Testis (tissue), 2 donors: ENCODE measurements at regions not wholly inside any gene's neighbourhood (a gene's known extent, or its start where the extent isn't known, plus 50 kb on each side); places are given as distances from the start of the nearest gene placed in this dataset.

Experiments
- DNase-seq: peaks from one replicate; pipeline ENCODE4 v3.0.0-alpha.2; 2019
- H3K27ac ChIP-seq, 2 donors: fragments of 200-600 bp; sonication (generic); one replicate each; pipeline ENCODE4 v1.5.1; 2019
- H3K27me3 ChIP-seq: fragments of 200-600 bp; sonication (generic); one replicate; pipeline ENCODE4 v1.5.1; 2019
- H3K36me3 ChIP-seq: fragments of 200-600 bp; sonication (generic); one replicate; pipeline ENCODE4 v1.5.1; 2017; ENCODE audit warnings: low read depth; ENCODE audit errors: missing control alignments
- H3K4me1 ChIP-seq: fragments of 200-600 bp; sonication (generic); one replicate; pipeline ENCODE4 v1.5.1; 2019
- H3K4me3 ChIP-seq, 2 donors: fragments of 200-600 bp; sonication (generic); one replicate each; pipeline ENCODE4 v1.5.1; 2017 to 2019
- H3K9me3 ChIP-seq: fragments of 200-600 bp; sonication (generic); one replicate; pipeline ENCODE4 v1.5.1; 2017
- POLR2A ChIP-seq: fragments of 450-650 bp; IDR thresholded peaks from one replicate; pipeline ENCODE4 v1.6.1; 2017; ENCODE audit warnings: antibody characterized with exemption, mild to moderate bottlenecking, moderate library complexity
- WGBS, 2 donors: methylation state at CpG; one replicate each; pipeline ENCODE4 v1.1.5; 2018; 5-methylcytosine and 5-hydroxymethylcytosine counted together
- intact Hi-C: fragments of 100-400 bp; cut with DNase I; formaldehyde crosslinking; loops from one replicate; pipeline ENCODE4 v1.15.1; 2023; ENCODE audit warnings: low total_unique reads
- TF ChIP-seq, protein P1 (sequence below), 3 experiments: fragments of 450-650 bp in 2 of 3; fragments of 200-600 bp in 1 of 3; sonication (generic) in 1 of 3; IDR thresholded peaks; one replicate each; pipeline ENCODE4 v1.5.1; 2016 to 2019; ENCODE audit warnings: antibody characterized with exemption in 3 of 3, mild to moderate bottlenecking in 2 of 3, moderate library complexity in 1 of 3

DNA sequence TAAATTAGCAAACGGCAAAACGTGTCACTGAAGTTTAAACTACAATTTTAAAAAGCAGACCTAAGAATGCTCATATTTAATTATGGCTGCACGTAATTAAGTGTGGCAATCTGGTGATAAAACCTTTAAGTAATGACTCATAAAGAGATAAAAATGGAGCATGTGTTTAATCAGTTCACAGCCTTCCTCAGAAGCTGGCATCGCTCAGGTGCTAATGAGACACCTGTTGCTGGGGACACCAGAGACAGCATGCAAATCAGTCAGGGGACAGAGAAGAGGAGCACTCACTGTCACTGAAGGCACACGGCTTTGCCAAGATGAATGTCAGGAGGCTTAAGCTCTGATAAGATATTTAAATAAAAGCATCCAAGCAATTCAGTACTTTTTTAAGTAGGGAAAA is 840.3 kb downstream of the GALC start:
- Histone ChIP-seq H3K36me3 (no peaks in the 10 kb centered on the region), H3K27ac (no peak overlapping the region), H3K4me1 (no peaks in the 10 kb centered on the region), H3K27me3 (no peaks in the 10 kb centered on the region), H3K4me3 (no peak overlapping the region), H3K9me3 (no peaks in the 10 kb centered on the region)
- TF ChIP-seq, protein P1, sequence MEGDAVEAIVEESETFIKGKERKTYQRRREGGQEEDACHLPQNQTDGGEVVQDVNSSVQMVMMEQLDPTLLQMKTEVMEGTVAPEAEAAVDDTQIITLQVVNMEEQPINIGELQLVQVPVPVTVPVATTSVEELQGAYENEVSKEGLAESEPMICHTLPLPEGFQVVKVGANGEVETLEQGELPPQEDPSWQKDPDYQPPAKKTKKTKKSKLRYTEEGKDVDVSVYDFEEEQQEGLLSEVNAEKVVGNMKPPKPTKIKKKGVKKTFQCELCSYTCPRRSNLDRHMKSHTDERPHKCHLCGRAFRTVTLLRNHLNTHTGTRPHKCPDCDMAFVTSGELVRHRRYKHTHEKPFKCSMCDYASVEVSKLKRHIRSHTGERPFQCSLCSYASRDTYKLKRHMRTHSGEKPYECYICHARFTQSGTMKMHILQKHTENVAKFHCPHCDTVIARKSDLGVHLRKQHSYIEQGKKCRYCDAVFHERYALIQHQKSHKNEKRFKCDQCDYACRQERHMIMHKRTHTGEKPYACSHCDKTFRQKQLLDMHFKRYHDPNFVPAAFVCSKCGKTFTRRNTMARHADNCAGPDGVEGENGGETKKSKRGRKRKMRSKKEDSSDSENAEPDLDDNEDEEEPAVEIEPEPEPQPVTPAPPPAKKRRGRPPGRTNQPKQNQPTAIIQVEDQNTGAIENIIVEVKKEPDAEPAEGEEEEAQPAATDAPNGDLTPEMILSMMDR (IDR thresholded peaks at IDR 0.05) = no peak
- no peak for TF ChIP-seq POLR2A
- intact Hi-C loops = no loop called here
- 67 to 69% methylated on average over 5 of the region's 5 CpGs for WGBS, 2 donors
- DNase-seq = no peak

DNA sequence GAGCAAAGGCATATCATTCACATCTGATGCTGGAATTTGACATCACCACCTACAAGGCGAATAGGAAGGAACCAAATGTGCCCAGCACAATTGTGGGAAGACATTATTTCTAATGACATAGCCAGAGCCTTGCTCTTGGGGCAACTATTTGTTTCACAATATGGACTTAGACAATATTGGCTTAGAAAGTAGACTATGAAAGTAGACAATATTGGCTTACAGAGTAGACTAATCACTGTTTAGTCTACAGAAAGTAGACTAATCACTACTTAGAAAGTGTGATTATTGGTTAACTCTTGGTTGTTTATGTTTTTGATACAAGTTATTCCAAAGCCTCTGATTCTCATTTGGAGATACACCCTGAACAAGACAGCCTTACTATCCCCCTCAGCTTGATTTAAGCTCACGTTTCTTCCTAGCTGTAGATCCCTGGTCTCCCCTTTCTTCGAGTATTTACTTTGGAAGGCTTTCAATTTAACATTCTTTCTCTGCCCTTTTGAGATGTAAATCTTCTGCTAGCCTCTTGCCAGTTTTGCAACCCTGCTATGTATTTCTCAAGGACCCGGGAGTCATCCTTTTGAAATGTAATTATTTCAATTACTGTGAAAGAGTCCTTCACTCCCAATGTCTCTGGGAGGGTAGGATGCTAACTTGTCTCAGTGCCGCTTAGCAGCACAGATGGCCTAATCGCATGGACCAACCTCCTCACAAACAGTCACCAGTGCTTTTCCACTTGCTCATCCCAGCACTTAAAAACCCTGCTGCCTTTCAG is 843.2 kb downstream of the GALC start:
- intact Hi-C loops = no loop called here
- 60 to 62% methylated on average over 6 of the region's 6 CpGs for WGBS, 2 donors
- no peak for DNase-seq
- Histone ChIP-seq H3K4me3 (no peak overlapping the region), H3K27ac (no peak overlapping the region), H3K27me3 (no peaks in the 10 kb centered on the region), H3K9me3 (no peaks in the 10 kb centered on the region), H3K36me3 (no peaks in the 10 kb centered on the region), H3K4me1 (no peaks in the 10 kb centered on the region)
- no peak for TF ChIP-seq POLR2A
- TF ChIP-seq, protein P1 (IDR thresholded peaks at IDR 0.05) = no peak

DNA sequence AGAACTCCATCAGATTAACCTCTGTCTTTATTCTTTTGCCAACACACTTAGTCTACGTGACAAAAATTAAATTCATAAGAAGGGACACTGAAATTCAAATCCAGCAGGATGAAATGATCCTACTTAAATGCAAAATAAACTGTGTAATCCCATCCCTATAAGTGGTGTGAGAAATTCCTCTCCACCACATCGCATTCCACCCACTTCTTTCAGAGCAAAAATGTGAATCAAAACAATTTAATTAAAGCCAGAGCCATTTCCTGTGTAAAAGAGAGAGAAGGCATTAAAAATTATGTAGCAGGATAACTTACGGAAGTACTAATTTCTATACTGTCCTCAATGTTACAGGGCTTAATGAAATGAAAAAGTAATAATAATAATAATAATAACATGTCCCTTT is 844.3 kb downstream of the GALC start:
- H3K4me3 ChIP-seq = no peak overlapping the region
- no peaks in the 10 kb centered on the region for H3K36me3 ChIP-seq
- no peaks in the 10 kb centered on the region for H3K9me3 ChIP-seq
- H3K4me1 ChIP-seq = no peaks in the 10 kb centered on the region
- H3K27ac ChIP-seq = no peak overlapping the region
- WGBS, 2 donors = 68 to 79% methylated on average over 3 of the region's 3 CpGs
- DNase-seq = no peak
- no peaks in the 10 kb centered on the region for H3K27me3 ChIP-seq
- intact Hi-C loops = no loop called here
- TF ChIP-seq POLR2A = no peak
- TF ChIP-seq, protein P1 (IDR thresholded peaks at IDR 0.05) = no peak

DNA sequence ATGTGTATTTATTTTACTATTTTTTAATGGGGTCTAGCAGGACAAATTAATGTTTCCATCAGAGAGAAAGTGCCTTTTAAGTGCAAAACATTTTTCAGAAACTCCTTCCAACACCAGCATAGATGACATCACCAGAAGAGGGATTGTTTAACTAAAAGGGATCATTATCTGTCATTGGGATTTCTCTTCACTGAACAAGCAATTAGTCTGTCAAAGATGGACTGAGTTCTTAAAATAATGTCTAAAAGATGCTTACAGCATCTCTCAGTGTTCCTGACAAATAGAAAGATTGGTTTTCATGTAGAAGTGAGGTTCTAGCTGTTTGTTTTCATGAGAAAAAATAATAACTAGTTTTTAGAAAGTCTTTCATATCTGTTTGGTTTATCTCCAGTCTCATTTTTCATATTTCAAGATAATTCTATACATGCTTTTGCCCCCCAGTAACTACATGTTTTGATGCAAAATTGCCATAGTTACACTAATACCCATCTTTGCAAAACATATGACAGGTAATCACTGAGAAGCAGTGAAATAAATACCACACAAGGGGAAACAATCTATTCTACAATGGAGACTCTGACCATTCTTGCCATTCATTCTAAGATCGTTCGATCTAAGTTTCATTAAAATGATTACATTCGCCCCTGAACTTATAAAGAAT is 850.3 kb downstream of the GALC start:
- H3K36me3 ChIP-seq = no peaks in the 10 kb centered on the region
- H3K27me3 ChIP-seq = no peaks in the 10 kb centered on the region
- no peaks in the 10 kb centered on the region for H3K4me1 ChIP-seq
- WGBS, 2 donors = 87 to 89% methylated on average over 3 of the region's 3 CpGs
- intact Hi-C loops = no loop called here
- H3K27ac ChIP-seq = no peak overlapping the region
- no peak overlapping the region for H3K4me3 ChIP-seq
- DNase-seq = no peak
- no peaks in the 10 kb centered on the region for H3K9me3 ChIP-seq
- no peak for TF ChIP-seq POLR2A
- TF ChIP-seq, protein P1 (IDR thresholded peaks at IDR 0.05) = no peak
